Small intestine (tissue), 7 donors: ENCODE measurements at regions not wholly inside any gene's neighbourhood (a gene's known extent, or its start where the extent isn't known, plus 50 kb on each side); places are given as distances from the start of the nearest gene placed in this dataset.
"Not testable (repeated sequence)": the region's sequence is repeated elsewhere in the genome, so short reads cannot be mapped to it uniquely, and the experiment has no call there.

Experiments used
- DNase-seq, 2 donors: peaks; one replicate each; pipeline versions ENCODE4 v3.0.0 to v3.0.0-alpha.2; 2013
- FAIRE-seq: peaks from 2 replicates; lab custom pipeline; 2012; peaks lifted over from hg19 to GRCh38; lab: Jason Lieb, UNC
- H3K27ac ChIP-seq, 3 donors: one replicate each; pipeline ENCODE4 v1.5.1; 2013; ENCODE audit warnings: low read length in 2 of 3, mild to moderate bottlenecking in 2 of 3, control low read depth in 1 of 3, inconsistent platforms in 1 of 3, low read depth in 1 of 3, moderate library complexity in 1 of 3
- H3K27me3 ChIP-seq, 3 donors: one replicate each; pipeline ENCODE4 v1.6.1; 2013; ENCODE audit warnings: low read length in 3 of 3, inconsistent platforms in 1 of 3; ENCODE audit not compliant: control insufficient read depth in 3 of 3, insufficient read depth in 3 of 3
- H3K36me3 ChIP-seq, 3 donors: one replicate each; pipeline ENCODE4 v1.6.1; 2013; ENCODE audit warnings: low read length in 3 of 3, inconsistent platforms in 1 of 3, low read depth in 1 of 3, mild to moderate bottlenecking in 1 of 3, moderate library complexity in 1 of 3; ENCODE audit not compliant: control insufficient read depth in 3 of 3, insufficient read depth in 2 of 3
- H3K4me1 ChIP-seq, 3 donors: one replicate each; pipeline ENCODE4 v1.6.1; 2013; ENCODE audit warnings: low read length in 2 of 3, inconsistent platforms in 1 of 3, low read depth in 1 of 3, mild to moderate bottlenecking in 1 of 3, moderate library complexity in 1 of 3; ENCODE audit not compliant: control insufficient read depth in 3 of 3, insufficient read depth in 2 of 3
- H3K4me3 ChIP-seq, 3 donors: one replicate each; pipeline ENCODE4 v1.5.1; 2013; ENCODE audit warnings: low read length in 3 of 3, control low read depth in 1 of 3, inconsistent platforms in 1 of 3, low read depth in 1 of 3, mild to moderate bottlenecking in 1 of 3, moderate library complexity in 1 of 3
- H3K9me3 ChIP-seq, 2 donors: one replicate each; pipeline ENCODE4 v1.6.1; 2013; ENCODE audit warnings: low read depth in 1 of 2, low read length in 1 of 2; ENCODE audit not compliant: control insufficient read depth in 2 of 2, insufficient read depth in 1 of 2
- WGBS, 3 donors: extraction: QIAGEN DNeasy Blood & Tissue Kit; methylation state at CpG; one replicate each; pipeline ENCODE4 v1.1.7; 2013; 5-methylcytosine and 5-hydroxymethylcytosine counted together
- donor health status: healthy with polysubstance abuse.
- donor health status: control.
- donor health status: control.
- donor health status: Bipolar disorder and iron deficiency.
- donor health status: healthy.

- DNase-seq (no peak), FAIRE-seq (no peak)
- 12 to 53% (median 15%) methylated on average over 1 of the region's 1 CpG for WGBS, 3 donors
Observed at GRCh38 chr6:119938752-119939151, 589.2 kb upstream of the MAN1A1 start.

GRCh38 chr6:119934816-119935215 lies 585.3 kb upstream of the MAN1A1 start:
- H3K36me3 ChIP-seq: no peaks in the 10 kb centered on the region
- H3K27me3 ChIP-seq: no peaks in the 10 kb centered on the region
- DNase-seq (no peak), FAIRE-seq (no peak)
- H3K27ac ChIP-seq: no peak overlapping the region
- WGBS, 3 donors: 87 to 90% (median 88%) methylated on average over 1 of the region's 1 CpG
- no peak overlapping the region for H3K4me3 ChIP-seq
- H3K4me1 ChIP-seq: no peaks in the 10 kb centered on the region
- H3K9me3 ChIP-seq: no peaks in the 10 kb centered on the region

More at GRCh38 chr6:119938752-119939151, 589.2 kb upstream of the MAN1A1 start:
- Histone ChIP-seq H3K4me1 (no peaks in the 10 kb centered on the region), H3K4me3 (no peak overlapping the region), H3K9me3 (no peaks in the 10 kb centered on the region), H3K36me3 (no peaks in the 10 kb centered on the region), H3K27ac (no peak overlapping the region), H3K27me3 (no peaks in the 10 kb centered on the region)

- Histone ChIP-seq H3K36me3 (no peaks in the 10 kb centered on the region), H3K27ac (no peak overlapping the region), H3K4me1 (no peaks in the 10 kb centered on the region), H3K9me3 (peaks cover 0 to 14% of the 10 kb centered on the region in 2 donors), H3K27me3 (no peaks in the 10 kb centered on the region), H3K4me3 (no peak overlapping the region)
- DNase-seq (no peak), FAIRE-seq (no peak)
- WGBS, 3 donors: 37 to 50% (median 38%) methylated on average over 2 of the region's 2 CpGs
Observed at GRCh38 chr6:119929121-119929520, 579.6 kb upstream of the MAN1A1 start.

- FAIRE-seq, DNase-seq, H3K4me1 ChIP-seq, H3K4me3 ChIP-seq, H3K27me3 ChIP-seq, H3K27ac ChIP-seq, H3K36me3 ChIP-seq: not testable (repeated sequence)
- H3K9me3 ChIP-seq: peaks cover 0 to 24% of the 10 kb centered on the region in 2 donors
- WGBS, 3 donors: 90 to 94% (median 91%) methylated on average over 3 of the region's 3 CpGs
Observed at GRCh38 chr6:119924888-119925287, 575.3 kb upstream of the MAN1A1 start.

GRCh38 chr6:119922814-119923213 lies 573.3 kb upstream of the MAN1A1 start:
- H3K27me3 ChIP-seq: no peaks in the 10 kb centered on the region
- no peaks in the 10 kb centered on the region for H3K4me1 ChIP-seq
- no peak overlapping the region for H3K27ac ChIP-seq
- H3K4me3 ChIP-seq: no peak overlapping the region
- H3K36me3 ChIP-seq: no peaks in the 10 kb centered on the region
- no peak for FAIRE-seq
- H3K9me3 ChIP-seq: peaks cover 0 to 24% of the 10 kb centered on the region in 2 donors
- 39 to 68% (median 55%) methylated on average over 2 of the region's 2 CpGs for WGBS, 3 donors
- no peak for DNase-seq

GRCh38 chr6:119921491-119922010 lies 572.0 kb upstream of the MAN1A1 start:
- Histone ChIP-seq H3K4me1 (no peaks in the 10 kb centered on the region), H3K36me3 (no peaks in the 10 kb centered on the region), H3K9me3 (peaks cover 0 to 24% of the 10 kb centered on the region in 2 donors), H3K4me3 (no peak overlapping the region), H3K27ac (no peak overlapping the region), H3K27me3 (no peaks in the 10 kb centered on the region)
- FAIRE-seq (no peak), DNase-seq (no peak)

GRCh38 chr6:119917186-119917585 lies 567.6 kb upstream of the MAN1A1 start:
- Histone ChIP-seq H3K36me3 (no peaks in the 10 kb centered on the region), H3K9me3 (no peaks in the 10 kb centered on the region), H3K4me1 (no peaks in the 10 kb centered on the region), H3K4me3 (no peak overlapping the region), H3K27me3 (no peaks in the 10 kb centered on the region), H3K27ac (no peak overlapping the region)
- WGBS, 3 donors: 62 to 81% (median 69%) methylated on average over 1 of the region's 1 CpG
- DNase-seq (no peak), FAIRE-seq (no peak)

GRCh38 chr6:119915971-119916370 lies 566.4 kb upstream of the MAN1A1 start:
- H3K36me3 ChIP-seq: no peaks in the 10 kb centered on the region
- H3K27ac ChIP-seq: no peak overlapping the region
- WGBS, 3 donors: 75 to 82% (median 80%) methylated on average over 2 of the region's 2 CpGs
- H3K9me3 ChIP-seq: no peaks in the 10 kb centered on the region
- FAIRE-seq (no peak), DNase-seq (no peak)
- no peaks in the 10 kb centered on the region for H3K4me1 ChIP-seq
- no peak overlapping the region for H3K4me3 ChIP-seq
- no peaks in the 10 kb centered on the region for H3K27me3 ChIP-seq

GRCh38 chr6:119908157-119908556 lies 558.6 kb upstream of the MAN1A1 start:
- H3K27ac ChIP-seq: no peak overlapping the region
- H3K27me3 ChIP-seq: no peaks in the 10 kb centered on the region
- no peak overlapping the region for H3K4me3 ChIP-seq
- H3K36me3 ChIP-seq: no peaks in the 10 kb centered on the region
- H3K9me3 ChIP-seq: no peaks in the 10 kb centered on the region
- H3K4me1 ChIP-seq: no peaks in the 10 kb centered on the region
- 52 to 67% (median 63%) methylated on average over 3 of the region's 3 CpGs for WGBS, 3 donors
- FAIRE-seq (no peak), DNase-seq (no peak)
